MCF 10A (cell line): ENCODE measurements at regions not wholly inside any gene's neighbourhood (a gene's known extent, or its start where the extent isn't known, plus 50 kb on each side); places are given as distances from the start of the nearest gene placed in this dataset.
"Not testable (repeated sequence)": the region's sequence is repeated elsewhere in the genome, so short reads cannot be mapped to it uniquely, and the experiment has no call there.

Source experiments
- BruUV-seq: library from RNA; stranded (reverse); fragments of 400-500 nt; replicated peaks from 2 replicates; lab custom pipeline; 2021; lab: Mats Ljungman, UMichigan
- CTCF ChIA-PET: fragments of 300-600 bp; sonication (Branson Sonifier 250); formaldehyde crosslinking; extraction: SDS; loops from one replicate; lab custom pipeline; 2021; ENCODE audit warnings: antibody characterized with exemption, inconsistent platforms; lab: Yijun Ruan, JAX
- POLR2A ChIA-PET: fragments of 300-600, 350-650 bp; sonication (Branson Sonifier 250); formaldehyde crosslinking; extraction: SDS; loops from one replicate; lab custom pipeline; 2020; ENCODE audit warnings: antibody characterized with exemption, inconsistent platforms; lab: Yijun Ruan, JAX
- DNase-seq: peaks from one replicate; pipeline ENCODE4 v3.0.0-alpha.2; 2018; ENCODE audit not compliant: unreplicated experiment
- H3K27ac Mint-ChIP-seq: one replicate; pipeline ENCODE4 v1.8.0; 2022; ENCODE audit warnings: mild to moderate bottlenecking, low read depth, mixed read lengths; ENCODE audit not compliant: unreplicated experiment
- H3K27me3 Mint-ChIP-seq: one replicate; pipeline ENCODE4 v1.8.0; 2022; ENCODE audit warnings: mixed read lengths; ENCODE audit not compliant: insufficient read depth, unreplicated experiment
- H3K36me3 Mint-ChIP-seq: one replicate; pipeline ENCODE4 v1.8.0; 2022; ENCODE audit warnings: mild to moderate bottlenecking, moderate library complexity, mixed read lengths; ENCODE audit not compliant: insufficient read depth, unreplicated experiment
- H3K4me1 Mint-ChIP-seq: one replicate; pipeline ENCODE4 v1.8.0; 2022; ENCODE audit warnings: mixed read lengths; ENCODE audit not compliant: insufficient read depth, unreplicated experiment
- H3K4me3 Mint-ChIP-seq: one replicate; pipeline ENCODE4 v1.8.0; 2022; ENCODE audit warnings: mild to moderate bottlenecking, moderate library complexity, mixed read lengths; ENCODE audit not compliant: unreplicated experiment
- H3K9me3 Mint-ChIP-seq: one replicate; pipeline ENCODE4 v1.8.0; 2022; ENCODE audit warnings: mixed read lengths; ENCODE audit not compliant: unreplicated experiment
- intact Hi-C: fragments of 100-400 bp; cut with micrococcal nuclease; formaldehyde crosslinking; loops from 2 replicates; pipeline ENCODE4 v1.14.1; 2022
- TF ChIP-seq, protein P1 (sequence below): fragments of 200-600 bp; IDR thresholded peaks from one replicate; pipeline ENCODE4 v1.8.0; 2022; ENCODE audit warnings: antibody characterized with exemption, mild to moderate bottlenecking; ENCODE audit not compliant: unreplicated experiment

GRCh38 chr14:105635560-105635959 is 109.2 kb downstream of the TMEM121 start:
- Mint-ChIP-seq H3K36me3 (no peaks in the 10 kb centered on the region), H3K4me3 (no peak overlapping the region), H3K9me3 (peaks cover 18% of the 10 kb centered on the region), H3K4me1 (no peaks in the 10 kb centered on the region), H3K27ac (no peak overlapping the region), H3K27me3 (no peaks in the 10 kb centered on the region)
- DNase-seq: no peak
- CTCF ChIA-PET: no interaction called here
- TF ChIP-seq, protein P1, sequence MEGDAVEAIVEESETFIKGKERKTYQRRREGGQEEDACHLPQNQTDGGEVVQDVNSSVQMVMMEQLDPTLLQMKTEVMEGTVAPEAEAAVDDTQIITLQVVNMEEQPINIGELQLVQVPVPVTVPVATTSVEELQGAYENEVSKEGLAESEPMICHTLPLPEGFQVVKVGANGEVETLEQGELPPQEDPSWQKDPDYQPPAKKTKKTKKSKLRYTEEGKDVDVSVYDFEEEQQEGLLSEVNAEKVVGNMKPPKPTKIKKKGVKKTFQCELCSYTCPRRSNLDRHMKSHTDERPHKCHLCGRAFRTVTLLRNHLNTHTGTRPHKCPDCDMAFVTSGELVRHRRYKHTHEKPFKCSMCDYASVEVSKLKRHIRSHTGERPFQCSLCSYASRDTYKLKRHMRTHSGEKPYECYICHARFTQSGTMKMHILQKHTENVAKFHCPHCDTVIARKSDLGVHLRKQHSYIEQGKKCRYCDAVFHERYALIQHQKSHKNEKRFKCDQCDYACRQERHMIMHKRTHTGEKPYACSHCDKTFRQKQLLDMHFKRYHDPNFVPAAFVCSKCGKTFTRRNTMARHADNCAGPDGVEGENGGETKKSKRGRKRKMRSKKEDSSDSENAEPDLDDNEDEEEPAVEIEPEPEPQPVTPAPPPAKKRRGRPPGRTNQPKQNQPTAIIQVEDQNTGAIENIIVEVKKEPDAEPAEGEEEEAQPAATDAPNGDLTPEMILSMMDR: no peak
- no TSS peak for BruUV-seq
- POLR2A ChIA-PET: no interaction called here
- intact Hi-C loops: no loop called here

DNA sequence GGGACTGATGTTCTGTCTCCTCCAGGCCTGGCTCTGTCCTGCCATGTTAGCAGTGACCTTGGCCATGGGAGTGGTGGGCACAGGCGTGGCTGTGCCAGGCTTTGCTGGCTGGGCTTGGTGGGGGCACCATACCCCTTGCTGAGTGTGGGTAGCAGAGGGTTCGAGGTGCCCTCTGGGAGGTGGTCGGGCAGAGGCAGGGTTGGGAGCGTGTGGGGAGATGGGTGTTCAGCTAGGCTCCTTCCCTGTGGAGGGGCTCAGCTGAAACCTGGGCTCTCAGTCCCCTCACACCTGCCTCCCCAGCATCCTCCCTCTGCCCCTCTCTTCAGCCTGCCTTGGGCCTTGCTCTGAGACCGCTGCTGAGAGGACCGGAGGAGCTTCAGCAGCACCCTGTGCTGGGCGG is 109.6 kb downstream of the TMEM121 start:
- POLR2A ChIA-PET: not testable (repeated sequence)

GRCh38 chr14:105636935-105637334 is 110.6 kb downstream of the TMEM121 start:
- TF ChIP-seq, protein P1: no peak
- Mint-ChIP-seq H3K9me3 (peaks cover 8% of the 10 kb centered on the region), H3K27me3 (no peaks in the 10 kb centered on the region), H3K4me3 (no peak overlapping the region), H3K36me3 (no peaks in the 10 kb centered on the region), H3K4me1 (no peaks in the 10 kb centered on the region), H3K27ac (no peak overlapping the region)
- no TSS peak for BruUV-seq
- POLR2A ChIA-PET: no interaction called here
- no peak for DNase-seq
- CTCF ChIA-PET: no interaction called here
- intact Hi-C loops: no loop called here

More for the DNA sequence above, 109.6 kb downstream of the TMEM121 start:
- DNase-seq, H3K27me3 Mint-ChIP-seq, H3K4me1 Mint-ChIP-seq, BruUV-seq, H3K27ac Mint-ChIP-seq, intact Hi-C loops, H3K36me3 Mint-ChIP-seq, H3K4me3 Mint-ChIP-seq, CTCF ChIA-PET: not testable (repeated sequence)
- peaks cover 14% of the 10 kb centered on the region for H3K9me3 Mint-ChIP-seq

GRCh38 chr14:105637345-105637744 is 111.0 kb downstream of the TMEM121 start:
- CTCF ChIA-PET, H3K27ac Mint-ChIP-seq, H3K9me3 Mint-ChIP-seq, POLR2A ChIA-PET, H3K4me3 Mint-ChIP-seq, intact Hi-C loops, H3K36me3 Mint-ChIP-seq, H3K27me3 Mint-ChIP-seq, BruUV-seq, DNase-seq, H3K4me1 Mint-ChIP-seq: not testable (repeated sequence)

- POLR2A ChIA-PET, H3K27ac Mint-ChIP-seq, BruUV-seq, H3K27me3 Mint-ChIP-seq, H3K36me3 Mint-ChIP-seq, DNase-seq, H3K4me3 Mint-ChIP-seq, H3K9me3 Mint-ChIP-seq, H3K4me1 Mint-ChIP-seq, CTCF ChIA-PET, intact Hi-C loops: not testable (repeated sequence)
Observed at GRCh38 chr14:105639969-105640931, 113.9 kb downstream of the TMEM121 start.
